ENCODE measurements at regions not wholly inside any gene's neighbourhood (a gene's known extent, or its start where the extent isn't known, plus 50 kb on each side); places are given as distances from the start of the nearest gene placed in this dataset.

GRCh38 chr2:16019617-16020351 lies 79.4 kb downstream of the MYCN start:
- 84% methylated on average over 4 of the region's 4 CpGs for WGBS
- no peak for DNase-seq (ENCODE audit: low spot score)
- no peaks in the 10 kb centered on the region for H3K9me3 ChIP-seq (ENCODE audit: control insufficient read depth in 4 of 4, low read length in 3 of 4)
- peaks cover 5 to 12% (median 8%) of the 10 kb centered on the region in 4 donors for H3K4me1 ChIP-seq (ENCODE audit: control insufficient read depth in 4 of 4, insufficient read depth in 4 of 4, low read length in 3 of 4)
- no peaks in the 10 kb centered on the region for H3K27me3 ChIP-seq (ENCODE audit: control insufficient read depth in 4 of 4, insufficient read depth in 4 of 4, low read length in 3 of 4)
- no peaks in the 10 kb centered on the region for H3K36me3 ChIP-seq (ENCODE audit: control insufficient read depth in 4 of 4, insufficient read depth in 3 of 4, low read depth in 1 of 4, low read length in 3 of 4)
- no peak overlapping the region for H3K27ac ChIP-seq (ENCODE audit: low read depth in 1 of 2, low read length in 2 of 2)
- H3K9ac ChIP-seq (ENCODE audit: low read depth in 1 of 2, low read length in 2 of 2): no peak overlapping the region
- no peak overlapping the region for H3K4me3 ChIP-seq (ENCODE audit: low read depth in 1 of 3, low read length in 3 of 3)
- TF ChIP-seq, protein P1, sequence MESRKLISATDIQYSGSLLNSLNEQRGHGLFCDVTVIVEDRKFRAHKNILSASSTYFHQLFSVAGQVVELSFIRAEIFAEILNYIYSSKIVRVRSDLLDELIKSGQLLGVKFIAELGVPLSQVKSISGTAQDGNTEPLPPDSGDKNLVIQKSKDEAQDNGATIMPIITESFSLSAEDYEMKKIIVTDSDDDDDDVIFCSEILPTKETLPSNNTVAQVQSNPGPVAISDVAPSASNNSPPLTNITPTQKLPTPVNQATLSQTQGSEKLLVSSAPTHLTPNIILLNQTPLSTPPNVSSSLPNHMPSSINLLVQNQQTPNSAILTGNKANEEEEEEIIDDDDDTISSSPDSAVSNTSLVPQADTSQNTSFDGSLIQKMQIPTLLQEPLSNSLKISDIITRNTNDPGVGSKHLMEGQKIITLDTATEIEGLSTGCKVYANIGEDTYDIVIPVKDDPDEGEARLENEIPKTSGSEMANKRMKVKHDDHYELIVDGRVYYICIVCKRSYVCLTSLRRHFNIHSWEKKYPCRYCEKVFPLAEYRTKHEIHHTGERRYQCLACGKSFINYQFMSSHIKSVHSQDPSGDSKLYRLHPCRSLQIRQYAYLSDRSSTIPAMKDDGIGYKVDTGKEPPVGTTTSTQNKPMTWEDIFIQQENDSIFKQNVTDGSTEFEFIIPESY (IDR thresholded peaks at IDR 0.05): no peak
- TF ChIP-seq YY1 (IDR thresholded peaks at IDR 0.05) (no peak), FOXA2 (IDR thresholded peaks at IDR 0.05) (no peak), FOXA1 (IDR thresholded peaks at IDR 0.05) (no peak), RAD21 (IDR thresholded peaks at IDR 0.05) (no peak), SP1 (IDR thresholded peaks at IDR 0.05) (no peak), JUND (IDR thresholded peaks at IDR 0.05) (no peak), HNF4G (IDR thresholded peaks at IDR 0.05) (no peak), REST (IDR thresholded peaks at IDR 0.05) (no peak), GABPA (IDR thresholded peaks at IDR 0.05 in 1 of 2, conservative IDR thresholded peaks at IDR 0.05 in 1 of 2) (no peak)
- TF ChIP-seq, protein P2, sequence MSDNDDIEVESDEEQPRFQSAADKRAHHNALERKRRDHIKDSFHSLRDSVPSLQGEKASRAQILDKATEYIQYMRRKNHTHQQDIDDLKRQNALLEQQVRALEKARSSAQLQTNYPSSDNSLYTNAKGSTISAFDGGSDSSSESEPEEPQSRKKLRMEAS (IDR thresholded peaks at IDR 0.05): no peak
- TF ChIP-seq, protein P3, sequence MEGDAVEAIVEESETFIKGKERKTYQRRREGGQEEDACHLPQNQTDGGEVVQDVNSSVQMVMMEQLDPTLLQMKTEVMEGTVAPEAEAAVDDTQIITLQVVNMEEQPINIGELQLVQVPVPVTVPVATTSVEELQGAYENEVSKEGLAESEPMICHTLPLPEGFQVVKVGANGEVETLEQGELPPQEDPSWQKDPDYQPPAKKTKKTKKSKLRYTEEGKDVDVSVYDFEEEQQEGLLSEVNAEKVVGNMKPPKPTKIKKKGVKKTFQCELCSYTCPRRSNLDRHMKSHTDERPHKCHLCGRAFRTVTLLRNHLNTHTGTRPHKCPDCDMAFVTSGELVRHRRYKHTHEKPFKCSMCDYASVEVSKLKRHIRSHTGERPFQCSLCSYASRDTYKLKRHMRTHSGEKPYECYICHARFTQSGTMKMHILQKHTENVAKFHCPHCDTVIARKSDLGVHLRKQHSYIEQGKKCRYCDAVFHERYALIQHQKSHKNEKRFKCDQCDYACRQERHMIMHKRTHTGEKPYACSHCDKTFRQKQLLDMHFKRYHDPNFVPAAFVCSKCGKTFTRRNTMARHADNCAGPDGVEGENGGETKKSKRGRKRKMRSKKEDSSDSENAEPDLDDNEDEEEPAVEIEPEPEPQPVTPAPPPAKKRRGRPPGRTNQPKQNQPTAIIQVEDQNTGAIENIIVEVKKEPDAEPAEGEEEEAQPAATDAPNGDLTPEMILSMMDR (IDR thresholded peaks at IDR 0.05; ENCODE audit: low read depth, low read length, missing input control): no peak

DNA sequence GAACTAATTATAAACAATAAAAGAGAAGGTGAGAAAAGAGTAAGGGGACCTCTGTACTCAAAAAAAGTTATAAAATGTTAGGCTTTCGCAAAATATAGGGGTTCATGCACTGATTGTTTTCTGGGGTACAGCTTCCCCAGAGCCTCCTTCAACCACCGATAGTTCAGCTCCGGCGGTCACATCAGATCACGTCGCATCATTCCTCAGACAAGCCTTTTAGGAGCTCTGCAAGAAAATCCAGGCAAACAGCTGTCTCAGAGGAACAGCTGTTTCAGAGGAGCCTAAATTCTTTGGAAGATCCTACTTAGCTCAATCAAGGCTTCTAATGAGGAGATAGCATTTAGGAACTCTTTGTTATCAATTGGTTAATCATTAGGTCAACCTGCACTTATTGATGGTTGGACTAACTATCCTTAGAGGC lies 78.7 kb downstream of the MYCN start:
- Histone ChIP-seq H3K9ac (ENCODE audit: low read depth in 1 of 2, low read length in 2 of 2) (no peak overlapping the region), H3K4me3 (ENCODE audit: low read depth in 1 of 3, low read length in 3 of 3) (no peak overlapping the region), H3K27me3 (ENCODE audit: control insufficient read depth in 4 of 4, insufficient read depth in 4 of 4, low read length in 3 of 4) (no peaks in the 10 kb centered on the region), H3K27ac (ENCODE audit: low read depth in 1 of 2, low read length in 2 of 2) (no peak overlapping the region), H3K4me1 (ENCODE audit: control insufficient read depth in 4 of 4, insufficient read depth in 4 of 4, low read length in 3 of 4) (peaks cover 5 to 18% (median 12%) of the 10 kb centered on the region in 4 donors), H3K36me3 (ENCODE audit: control insufficient read depth in 4 of 4, insufficient read depth in 3 of 4, low read depth in 1 of 4, low read length in 3 of 4) (no peaks in the 10 kb centered on the region), H3K9me3 (ENCODE audit: control insufficient read depth in 4 of 4, low read length in 3 of 4) (no peaks in the 10 kb centered on the region)
- no peak for DNase-seq (ENCODE audit: low spot score)
- 91% methylated on average over 6 of the region's 6 CpGs for WGBS
- TF ChIP-seq, protein P2 (IDR thresholded peaks at IDR 0.05): no peak
- TF ChIP-seq NR2F2 (IDR thresholded peaks at IDR 0.05) (no peak), SP1 (IDR thresholded peaks at IDR 0.05) (no peak), HNF4G (IDR thresholded peaks at IDR 0.05) (no peak), RXRA (IDR thresholded peaks at IDR 0.05) (no peak), YY1 (IDR thresholded peaks at IDR 0.05) (no peak), FOXA1 (IDR thresholded peaks at IDR 0.05) (no peak), JUND (IDR thresholded peaks at IDR 0.05) (no peak), ATF3 (IDR thresholded peaks at IDR 0.05) (no peak), FOXA2 (IDR thresholded peaks at IDR 0.05) (no peak), HNF4A (conservative IDR thresholded peaks at IDR 0.05) (no peak), RAD21 (IDR thresholded peaks at IDR 0.05) (no peak), EGR1 (IDR thresholded peaks at IDR 0.05; ENCODE audit: low read depth in 2 of 2) (no peak)
- TF ChIP-seq, protein P3 (IDR thresholded peaks at IDR 0.05; ENCODE audit: low read depth, low read length, missing input control): no peak
